Daoy (cell line): ENCODE measurements at regions not wholly inside any gene's neighbourhood (a gene's known extent, or its start where the extent isn't known, plus 50 kb on each side); places are given as distances from the start of the nearest gene placed in this dataset.
A peak's percentile ranks its signal among the peaks of the same experiment; 100 is the strongest.

Experiments used
- DNase-seq: peaks from one replicate; pipeline ENCODE4 v3.0.0-alpha.2; 2015; ENCODE audit warnings: low read depth

- peak; percentile 72 for DNase-seq
These were observed 72.9 kb upstream of the DTNBP1 start for GRCh38 chr6:15735567-15736265.

GRCh38 chr6:15734118-15734897, 71.5 kb upstream of the DTNBP1 start:
- no peak for DNase-seq

- no peak for DNase-seq
These were observed 68.1 kb upstream of the DTNBP1 start for GRCh38 chr6:15730922-15731321.

GRCh38 chr6:15730442-15730841, 67.6 kb upstream of the DTNBP1 start:
- DNase-seq = no peak

- DNase-seq = no peak
These were observed 59.9 kb upstream of the DTNBP1 start for GRCh38 chr6:15722731-15723130.

GRCh38 chr6:15716889-15717288, 54.1 kb upstream of the DTNBP1 start:
- no peak for DNase-seq

GRCh38 chr6:15715851-15716250, 53.0 kb upstream of the DTNBP1 start:
- DNase-seq = no peak

- peak; percentile 24 for DNase-seq
These were observed 52.2 kb upstream of the DTNBP1 start for GRCh38 chr6:15715060-15715459.

GRCh38 chr6:15714658-15715057, 51.8 kb upstream of the DTNBP1 start:
- DNase-seq = no peak

- DNase-seq = no peak
These were observed 50.5 kb upstream of the DTNBP1 start for GRCh38 chr6:15713325-15713724.

- DNase-seq = no peak
These were observed 50.0 kb upstream of the DTNBP1 start for GRCh38 chr6:15712797-15713196.
